ENCODE measurements at regions not wholly inside any gene's neighbourhood (a gene's known extent, or its start where the extent isn't known, plus 50 kb on each side); places are given as distances from the start of the nearest gene placed in this dataset.

- Mint-ChIP-seq H3K9me3 (ENCODE audit: unreplicated experiment) (peaks cover 26% of the 10 kb centered on the region), H3K36me3 (ENCODE audit: low read depth, unreplicated experiment) (peaks cover 4% of the 10 kb centered on the region), H3K27me3 (ENCODE audit: low read depth, unreplicated experiment) (peaks cover 91% of the 10 kb centered on the region), H3K4me1 (ENCODE audit: low read depth, unreplicated experiment) (peaks cover 3% of the 10 kb centered on the region), H3K27ac (ENCODE audit: unreplicated experiment) (no peak overlapping the region), H3K4me3 (ENCODE audit: unreplicated experiment) (peak overlapping the region; percentile 50)
- no peaks in the 10 kb centered on the region for H3K4me1 ChIP-seq (ENCODE audit: insufficient read depth, low read length)
- no peaks in the 10 kb centered on the region for H4K20me1 ChIP-seq (ENCODE audit: insufficient read depth, low read length)
- no peaks in the 10 kb centered on the region for H3K79me2 ChIP-seq (ENCODE audit: insufficient read depth, low read length)
- no peak overlapping the region for H2AFZ ChIP-seq (ENCODE audit: low read depth, low read length)
- no peak overlapping the region for H3K4me2 ChIP-seq (ENCODE audit: low read length)
- no peaks in the 10 kb centered on the region for H3K36me3 ChIP-seq (ENCODE audit: insufficient read depth, low read length)
- peaks cover 88% of the 10 kb centered on the region for H3K27me3 ChIP-seq (ENCODE audit: insufficient read depth, low read length)
- H3K9ac ChIP-seq (ENCODE audit: low read length): no peak overlapping the region
- TF ChIP-seq EZH2 (IDR thresholded peaks at IDR 0.05; ENCODE audit: insufficient read depth, low read length) (no peak), CTCF (IDR thresholded peaks at IDR 0.05; ENCODE audit: insufficient read depth, low read depth, low read length) (no peak)
- H3K4me3 ChIP-seq (ENCODE audit: insufficient read depth, low read depth, low read length): no peak overlapping the region
- no peaks in the 10 kb centered on the region for H3K9me3 ChIP-seq (ENCODE audit: insufficient read depth, low read depth, low read length)
- no peak for FAIRE-seq
- no peak for DNase-seq (ENCODE audit: low read depth)
- H3K27ac ChIP-seq (ENCODE audit: low read depth, low read length): no peak overlapping the region
Observed at GRCh38 chr6:28775052-28775376, 148.8 kb downstream of the TRIM27 start.

GRCh38 chr6:28775405-28776129 is 148.2 kb downstream of the TRIM27 start:
- H3K9me3 Mint-ChIP-seq (ENCODE audit: unreplicated experiment): peaks cover 26% of the 10 kb centered on the region
- Histone ChIP-seq H3K27me3 (ENCODE audit: insufficient read depth, low read length) (peaks cover 86% of the 10 kb centered on the region), H3K79me2 (ENCODE audit: insufficient read depth, low read length) (no peaks in the 10 kb centered on the region), H2AFZ (ENCODE audit: low read depth, low read length) (no peak overlapping the region), H3K9ac (ENCODE audit: low read length) (no peak overlapping the region), H3K9me3 (ENCODE audit: insufficient read depth, low read depth, low read length) (no peaks in the 10 kb centered on the region), H3K4me1 (ENCODE audit: insufficient read depth, low read length) (no peaks in the 10 kb centered on the region), H3K4me3 (ENCODE audit: insufficient read depth, low read depth, low read length) (no peak overlapping the region), H4K20me1 (ENCODE audit: insufficient read depth, low read length) (no peaks in the 10 kb centered on the region), H3K36me3 (ENCODE audit: insufficient read depth, low read length) (no peaks in the 10 kb centered on the region), H3K4me2 (ENCODE audit: low read length) (no peak overlapping the region), H3K27ac (ENCODE audit: low read depth, low read length) (no peak overlapping the region)
- peak overlapping the region; percentile 50 for H3K4me3 Mint-ChIP-seq (ENCODE audit: unreplicated experiment)
- peaks cover 95% of the 10 kb centered on the region for H3K27me3 Mint-ChIP-seq (ENCODE audit: low read depth, unreplicated experiment)
- FAIRE-seq (no peak), DNase-seq (ENCODE audit: low read depth) (no peak)
- H3K27ac Mint-ChIP-seq (ENCODE audit: unreplicated experiment): peak overlapping the region; percentile 26
- H3K36me3 Mint-ChIP-seq (ENCODE audit: low read depth, unreplicated experiment): peaks cover 4% of the 10 kb centered on the region
- TF ChIP-seq EZH2 (IDR thresholded peaks at IDR 0.05; ENCODE audit: insufficient read depth, low read length): no peak
- TF ChIP-seq CTCF (IDR thresholded peaks at IDR 0.05; ENCODE audit: insufficient read depth, low read depth, low read length): no peak
- peaks cover 3% of the 10 kb centered on the region for H3K4me1 Mint-ChIP-seq (ENCODE audit: low read depth, unreplicated experiment)
